Endothelial cell of umbilical vein (primary cell): ENCODE measurements at regions not wholly inside any gene's neighbourhood (a gene's known extent, or its start where the extent isn't known, plus 50 kb on each side); places are given as distances from the start of the nearest gene placed in this dataset.

Experiments used
- BruUV-seq: library from RNA; stranded (reverse); fragments of 400-500 nt; replicated peaks from 2 replicates; lab custom pipeline; 2021; lab: Mats Ljungman, UMichigan
- CTCF ChIA-PET: fragments of 300-600, 350-600 bp; sonication (Branson Sonifier 250); formaldehyde crosslinking; loops from one replicate; lab custom pipeline; 2021; ENCODE audit warnings: antibody characterized with exemption, inconsistent platforms; lab: Charles Lee
- POLR2A ChIA-PET: fragments of 300-600, 350-600 bp; sonication (Branson Sonifier 250); formaldehyde crosslinking; loops from one replicate; lab custom pipeline; 2021; ENCODE audit warnings: antibody characterized with exemption, inconsistent platforms; lab: Charles Lee
- DNase-seq: peaks from one replicate; pipeline ENCODE4 v3.0.0-alpha.2; 2011; ENCODE audit warnings: low read depth, low spot score
- FAIRE-seq: peaks from 2 replicates; lab custom pipeline; 2011; peaks lifted over from hg19 to GRCh38; lab: Jason Lieb, UNC
- H2AFZ ChIP-seq: 2 replicates; pipeline ENCODE4 v1.6.0; 2012; ENCODE audit warnings: low read depth, low read length, control low read depth, inconsistent platforms
- H3K27ac ChIP-seq: 2 replicates; pipeline ENCODE4 v1.5.1; 2011; ENCODE audit warnings: low read depth, mild to moderate bottlenecking, control low read depth, low read length, moderate library complexity; ENCODE audit not compliant: insufficient read depth
- H3K27me3 ChIP-seq, 2 experiments: 2 replicates each; pipeline versions ENCODE4 v1.6.0 to v1.6.1; 2011; ENCODE audit warnings: low read length in 2 of 2, mixed read lengths in 1 of 2; ENCODE audit not compliant: control insufficient read depth in 2 of 2, insufficient read depth in 2 of 2
- H3K36me3 ChIP-seq, 2 experiments: 2 replicates in 1 of 2; 3 replicates in 1 of 2; pipeline ENCODE4 v1.5.1; 2011; ENCODE audit warnings: low read length in 2 of 2, mild to moderate bottlenecking in 1 of 2, moderate library complexity in 1 of 2; ENCODE audit not compliant: control insufficient read depth in 2 of 2, insufficient read depth in 2 of 2; ENCODE audit errors: extremely low read depth in 1 of 2
- H3K4me1 ChIP-seq: 3 replicates; pipeline ENCODE4 v1.5.1; 2011; ENCODE audit warnings: mild to moderate bottlenecking, low read length; ENCODE audit not compliant: control insufficient read depth, insufficient read depth; ENCODE audit errors: extremely low read depth
- H3K4me2 ChIP-seq: 2 replicates; pipeline ENCODE4 v1.6.1; 2011; ENCODE audit warnings: low read length, control low read depth, mixed read lengths; ENCODE audit not compliant: insufficient read depth
- H3K4me3 ChIP-seq, 3 experiments: fragments of 200-600 bp in 1 of 3; sonication (generic), shearing (Covaris generic) in 1 of 3; replicated peaks in 1 of 3; 2 replicates each; pipeline ENCODE4 v1.5.1; 2011 to 2016; ENCODE audit warnings: control low read depth in 3 of 3, low read length in 3 of 3, mild to moderate bottlenecking in 2 of 3, inconsistent platforms in 1 of 3, low read depth in 1 of 3, moderate library complexity in 1 of 3; ENCODE audit not compliant: insufficient read depth in 1 of 3
- H3K79me2 ChIP-seq: 2 replicates; pipeline ENCODE4 v1.6.0; 2012; ENCODE audit warnings: low read length, inconsistent platforms; ENCODE audit not compliant: control insufficient read depth, insufficient read depth
- H3K9ac ChIP-seq: replicated peaks from 2 replicates; pipeline ENCODE3; 2011; ENCODE audit warnings: low read length, control low read depth; ENCODE audit not compliant: insufficient read depth; ENCODE audit errors: extremely low read depth
- H3K9me1 ChIP-seq: replicated peaks from 3 replicates; pipeline ENCODE4 v1.6.0; 2011; ENCODE audit warnings: mild to moderate bottlenecking, low read length; ENCODE audit not compliant: control insufficient read depth, insufficient read depth; ENCODE audit errors: extremely low read depth
- H3K9me3 ChIP-seq: replicated peaks from 2 replicates; pipeline ENCODE4 v1.5.1; 2012; ENCODE audit warnings: low read length, inconsistent platforms; ENCODE audit not compliant: control insufficient read depth, insufficient read depth
- H4K20me1 ChIP-seq: replicated peaks from 2 replicates; pipeline ENCODE3; 2011; ENCODE audit warnings: mild to moderate bottlenecking, low read length; ENCODE audit not compliant: control insufficient read depth, insufficient read depth; ENCODE audit errors: extremely low read depth
- CTCF ChIP-seq, 2 donors: IDR thresholded peaks; 1 replicate in 1 of 2; 2 replicates in 1 of 2; pipeline ENCODE4 v1.5.1; 2011; ENCODE audit warnings: low read length in 2 of 2, mild to moderate bottlenecking in 2 of 2, moderate library complexity in 2 of 2, control low read depth in 1 of 2, inconsistent platforms in 1 of 2, low read depth in 1 of 2; ENCODE audit not compliant: insufficient read depth in 1 of 2; ENCODE audit errors: extremely low read depth in 1 of 2
- EZH2 ChIP-seq: IDR thresholded peaks from 2 replicates; pipeline ENCODE4 v1.6.1; 2012; ENCODE audit warnings: borderline replicate concordance, low read depth, mild to moderate bottlenecking, moderate library complexity, low read length, inconsistent platforms; ENCODE audit not compliant: severe bottlenecking
- FOS ChIP-seq: IDR thresholded peaks from 2 replicates; pipeline ENCODE4 v1.6.1; 2011; ENCODE audit warnings: mild to moderate bottlenecking, low read length, moderate library complexity, borderline replicate concordance; ENCODE audit not compliant: insufficient read depth
- GATA2 ChIP-seq: IDR thresholded peaks from 2 replicates; pipeline ENCODE4 v1.7.0; 2011; ENCODE audit warnings: low read depth, mild to moderate bottlenecking, moderate library complexity, mixed read lengths, low read length; ENCODE audit not compliant: insufficient read length, insufficient read depth
- JUN ChIP-seq: IDR thresholded peaks from 2 replicates; pipeline ENCODE4 v1.6.1; 2011; ENCODE audit warnings: borderline replicate concordance, low read depth; ENCODE audit not compliant: insufficient read length, insufficient read depth
- MAX ChIP-seq: IDR thresholded peaks from 2 replicates; pipeline ENCODE4 v1.6.1; 2011; ENCODE audit not compliant: insufficient read depth, insufficient read length
- MYC ChIP-seq: IDR thresholded peaks from one replicate; pipeline ENCODE4 v1.6.1; 2011; ENCODE audit warnings: mild to moderate bottlenecking, low read depth, low read length
- POLR2A ChIP-seq: IDR thresholded peaks from 2 replicates; pipeline ENCODE4 v1.6.1; 2012; ENCODE audit warnings: low read depth, mild to moderate bottlenecking, control low read depth, low read length
- POLR2AphosphoS5 ChIP-seq: IDR thresholded peaks from 2 replicates; pipeline ENCODE4 v1.6.1; 2012; ENCODE audit warnings: low read depth, mild to moderate bottlenecking, control low read depth, low read length, moderate library complexity; ENCODE audit not compliant: insufficient read depth
- dilution Hi-C: fragments of 300-500 bp; cut with MboI; formaldehyde crosslinking; loops from one replicate; pipeline ENCODE4 v1.15.0; 2019; ENCODE audit warnings: low sequenced_read_pairs; ENCODE audit not compliant: extremely low pct_ligation_motif_present
- intact Hi-C: fragments of 100-400 bp; cut with micrococcal nuclease; formaldehyde crosslinking; loops from one replicate; pipeline ENCODE4 v1.10.0; 2022

- Histone ChIP-seq H3K79me2 (no peaks in the 10 kb centered on the region), H3K9ac (no peak overlapping the region), H3K4me3 (no peak overlapping the region), H3K27ac (no peak overlapping the region), H3K4me2 (no peak overlapping the region), H3K4me1 (no peaks in the 10 kb centered on the region), H4K20me1 (no peaks in the 10 kb centered on the region), H3K27me3 (peaks cover 0 to 1% of the 10 kb centered on the region in 2 experiments), H3K9me3 (no peaks in the 10 kb centered on the region), H2AFZ (no peak overlapping the region), H3K36me3 (no peaks in the 10 kb centered on the region), H3K9me1 (no peaks in the 10 kb centered on the region)
- TF ChIP-seq FOS = no peak
- TF ChIP-seq MYC = no peak
- no peak for TF ChIP-seq POLR2A
- TF ChIP-seq MAX = no peak
- no peak for TF ChIP-seq CTCF (IDR thresholded peaks at IDR 0.05; ENCODE audit: extremely low read depth in 1 of 2, insufficient read depth in 1 of 2, low read depth in 1 of 2, low read length in 2 of 2)
- TF ChIP-seq EZH2 = no peak
- no peak for TF ChIP-seq GATA2
- TF ChIP-seq JUN = no peak
- no peak for TF ChIP-seq POLR2AphosphoS5
- DNase-seq (no peak), FAIRE-seq (no peak)
- no TSS peak for BruUV-seq
- intact Hi-C loops = no loop called here
- ChIA-PET POLR2A (no interaction called here), CTCF (interaction anchor here (0.7 kb wide), 1 partner anchor 20 kb away, joined by 3 read pairs; no protein-coding TSS in a partner anchor)
- dilution Hi-C loops = no loop called here
Measured at GRCh38 chr7:7119729-7120128, 62.6 kb upstream of the C1GALT1 start.
